HEK293 (cell line): ENCODE measurements at regions not wholly inside any gene's neighbourhood (a gene's known extent, or its start where the extent isn't known, plus 50 kb on each side); places are given as distances from the start of the nearest gene placed in this dataset.

Experiments used
- CTCF ChIP-seq: fragments of 450-650 bp; formaldehyde crosslinking; IDR thresholded peaks from 2 replicates; pipeline ENCODE4 v1.5.1; 2016; ENCODE audit warnings: missing biosample characterization, missing genetic modification characterization
- GLI4 ChIP-seq: fragments of 450-650 bp; formaldehyde crosslinking; IDR thresholded peaks from 2 replicates; pipeline ENCODE4 v1.5.1; 2016; ENCODE audit warnings: missing biosample characterization, missing genetic modification characterization
- SP2 ChIP-seq: fragments of 450-650 bp; formaldehyde crosslinking; IDR thresholded peaks from 2 replicates; pipeline ENCODE4 v1.5.1; 2016; ENCODE audit warnings: missing biosample characterization, missing genetic modification characterization
- YY1 ChIP-seq: fragments of 450-650 bp; formaldehyde crosslinking; IDR thresholded peaks from 2 replicates; pipeline ENCODE4 v1.5.1; 2018; ENCODE audit warnings: missing biosample characterization, missing genetic modification characterization
- ZBTB21 ChIP-seq: fragments of 450-650 bp; formaldehyde crosslinking; IDR thresholded peaks from 2 replicates; pipeline ENCODE4 v1.5.1; 2017; ENCODE audit warnings: missing biosample characterization, missing genetic modification characterization
- ZNF362 ChIP-seq: fragments of 450-650 bp; formaldehyde crosslinking; IDR thresholded peaks from 2 replicates; pipeline ENCODE4 v1.5.1; 2016; ENCODE audit warnings: missing biosample characterization, missing genetic modification characterization
- ZNF707 ChIP-seq: fragments of 450-650 bp; formaldehyde crosslinking; IDR thresholded peaks from 2 replicates; pipeline ENCODE4 v1.5.1; 2016; ENCODE audit warnings: missing biosample characterization, missing genetic modification characterization
- ZNF776 ChIP-seq: fragments of 450-650 bp; formaldehyde crosslinking; IDR thresholded peaks from 2 replicates; pipeline ENCODE4 v1.5.0; 2017; ENCODE audit warnings: missing biosample characterization, missing genetic modification characterization, borderline replicate concordance

GRCh38 chr6:154596701-154597100 is 86.2 kb upstream of the CNKSR3 start:
- TF ChIP-seq SP2 (tag by site-specific recombination), result no peak
- TF ChIP-seq ZNF362 (tag by site-specific recombination), result no peak
- no peak for TF ChIP-seq GLI4
- no peak for TF ChIP-seq YY1 (tag by site-specific recombination)
- TF ChIP-seq CTCF, result no peak
- no peak for TF ChIP-seq ZNF776 (tag by site-specific recombination)
- no peak for TF ChIP-seq ZBTB21 (tag by site-specific recombination)
- TF ChIP-seq ZNF707 (tag by site-specific recombination), result no peak
